ENCODE measurements at regions not wholly inside any gene's neighbourhood (a gene's known extent, or its start where the extent isn't known, plus 50 kb on each side); places are given as distances from the start of the nearest gene placed in this dataset.

DNA sequence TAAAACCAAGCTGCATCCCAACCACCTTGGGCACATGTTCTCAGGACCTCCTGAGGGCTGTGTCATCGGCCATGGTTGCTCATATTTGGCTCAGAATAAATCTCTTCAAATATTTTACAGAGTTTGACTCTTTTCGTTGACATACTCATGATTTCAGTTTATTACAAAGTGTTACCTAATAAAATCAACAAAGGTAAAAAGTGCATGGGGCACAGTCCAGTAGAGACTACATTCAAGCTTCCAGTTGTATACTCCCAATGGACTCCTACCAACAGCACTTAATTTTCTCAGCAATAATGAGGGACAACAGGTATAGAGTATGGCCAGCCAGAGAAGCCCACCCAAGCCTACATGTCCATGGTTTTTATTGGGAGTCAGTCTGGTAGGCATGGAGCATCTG is 347.9 kb upstream of the FAT3 start:
- no peaks in the 10 kb centered on the region for H4K20me1 ChIP-seq (ENCODE audit: insufficient read depth)
- ChIA-PET CTCF (interaction anchor here (1.0 kb wide), 1 partner anchor 18 kb away, joined by 3 read pairs; no protein-coding TSS in a partner anchor), POLR2A (no interaction called here)
- H3K9ac ChIP-seq, result no peak overlapping the region
- 33% methylated on average over 2 of the region's 2 CpGs for WGBS (ENCODE audit: low lambda C conversion rate)
- H3K79me2 ChIP-seq (ENCODE audit: insufficient read depth), result no peaks in the 10 kb centered on the region
- H3K9me2 ChIP-seq, result no peaks in the 10 kb centered on the region
- H3K36me3 ChIP-seq (replicated peaks in 1 of 2; ENCODE audit: control insufficient read depth in 1 of 2, insufficient read depth in 2 of 2, low read length in 1 of 2), result no peaks in the 10 kb centered on the region
- TF ChIP-seq, protein P1, sequence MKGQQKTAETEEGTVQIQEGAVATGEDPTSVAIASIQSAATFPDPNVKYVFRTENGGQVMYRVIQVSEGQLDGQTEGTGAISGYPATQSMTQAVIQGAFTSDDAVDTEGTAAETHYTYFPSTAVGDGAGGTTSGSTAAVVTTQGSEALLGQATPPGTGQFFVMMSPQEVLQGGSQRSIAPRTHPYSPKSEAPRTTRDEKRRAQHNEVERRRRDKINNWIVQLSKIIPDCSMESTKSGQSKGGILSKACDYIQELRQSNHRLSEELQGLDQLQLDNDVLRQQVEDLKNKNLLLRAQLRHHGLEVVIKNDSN (IDR thresholded peaks at IDR 0.05; ENCODE audit: borderline replicate concordance, low read depth), result no peak
- TF ChIP-seq TEAD4 (IDR thresholded peaks at IDR 0.05; ENCODE audit: borderline replicate concordance, insufficient read depth) (no peak), RFX5 (IDR thresholded peaks at IDR 0.05; ENCODE audit: low read length) (no peak), RCOR1 (IDR thresholded peaks at IDR 0.05; ENCODE audit: low read length) (no peak), FOXM1 (IDR thresholded peaks at IDR 0.05; ENCODE audit: low read depth) (no peak), TAF1 (IDR thresholded peaks at IDR 0.05; ENCODE audit: borderline replicate concordance, low read depth, low read length) (no peak), CHD2 (IDR thresholded peaks at IDR 0.05; ENCODE audit: low read length, partially characterized antibody) (no peak), MAX (IDR thresholded peaks at IDR 0.05; ENCODE audit: low read depth) (no peak), SIN3A (IDR thresholded peaks at IDR 0.05; ENCODE audit: borderline replicate concordance, low read depth, low read length) (no peak), TCF12 (IDR thresholded peaks at IDR 0.05) (no peak), GABPA (IDR thresholded peaks at IDR 0.05; ENCODE audit: low read depth) (no peak), EP300 (IDR thresholded peaks at IDR 0.05; ENCODE audit: borderline replicate concordance in 1 of 2, low read depth in 1 of 2, low read length in 1 of 2) (no peak), IRF3 (IDR thresholded peaks at IDR 0.05; ENCODE audit: low read depth, low read length) (no peak), PBX3 (IDR thresholded peaks at IDR 0.05) (no peak), USF2 (IDR thresholded peaks at IDR 0.05; ENCODE audit: borderline replicate concordance, low read depth, low read length) (no peak), JUND (IDR thresholded peaks at IDR 0.05) (no peak)
- H3K9me3 ChIP-seq, result no peaks in the 10 kb centered on the region
- H3F3A ChIP-seq (replicated peaks; ENCODE audit: insufficient read depth), result peaks cover 2% of the 10 kb centered on the region
- peaks cover 0 to 21% of the 10 kb centered on the region in 2 experiments; a peak in 2 of 4 replicates for H3K4me1 ChIP-seq (ENCODE audit: control insufficient read depth in 1 of 2, insufficient read depth in 2 of 2, low read depth in 1 of 2, low read length in 1 of 2)
- no peaks in the 10 kb centered on the region for H3K27me3 ChIP-seq (ENCODE audit: insufficient read depth)
- H2AFZ ChIP-seq (ENCODE audit: low read depth), result no peak overlapping the region
- no peak overlapping the region for H3K4me3 ChIP-seq (ENCODE audit: low read depth in 2 of 2, low read length in 1 of 2)
- no peak overlapping the region for H3K27ac ChIP-seq (ENCODE audit: low read depth in 2 of 2, low read length in 1 of 2)
- H3K4me2 ChIP-seq, result no peak overlapping the region
- no peak for DNase-seq

Measured in SK-N-SH (cell line).